ENCODE measurements at regions not wholly inside any gene's neighbourhood (a gene's known extent, or its start where the extent isn't known, plus 50 kb on each side); places are given as distances from the start of the nearest gene placed in this dataset.

- no peak for TF ChIP-seq CTCF (IDR thresholded peaks at IDR 0.05)
- TF ChIP-seq POLR2A (IDR thresholded peaks at IDR 0.05) = no peak
Observed at GRCh38 chr3:124567179-124567578, 163.1 kb upstream of the UMPS start.

Data from Peyer's patch (tissue), 4 donors.